Panc1 (cell line): ENCODE measurements at regions not wholly inside any gene's neighbourhood (a gene's known extent, or its start where the extent isn't known, plus 50 kb on each side); places are given as distances from the start of the nearest gene placed in this dataset.

Experiments
- ATAC-seq: fragments of 200-7000 bp; cut with Tn5 transposase; 2 replicates; pipeline ENCODE4 v1.9.1; 2020; ENCODE audit warnings: mild to moderate bottlenecking, moderate library complexity
- BruUV-seq: library from RNA; stranded (reverse); fragments of 400-500 nt; replicated peaks from 2 replicates; lab custom pipeline; 2021; lab: Mats Ljungman, UMichigan
- CTCF ChIA-PET: fragments of 300-600 bp; sonication (Branson Sonifier 250); formaldehyde crosslinking; loops from one replicate; lab custom pipeline; 2022; ENCODE audit warnings: antibody characterized with exemption; lab: Charles Lee
- POLR2A ChIA-PET: fragments of 300-600 bp; sonication (Branson Sonifier 250); formaldehyde crosslinking; loops from one replicate; lab custom pipeline; 2022; ENCODE audit warnings: antibody characterized with exemption; lab: Charles Lee
- DNase-seq: peaks from one replicate; pipeline ENCODE4 v3.0.0-alpha.2; 2010; ENCODE audit warnings: low read depth, low spot score
- H3K27ac ChIP-seq: 2 replicates; pipeline ENCODE4 v1.5.1; 2011; ENCODE audit warnings: mild to moderate bottlenecking, low read length, inconsistent platforms
- H3K27me3 ChIP-seq: fragments of 200-500 bp; sonication (Bioruptor generic); 2 replicates; pipeline ENCODE4 v1.6.0; 2014; ENCODE audit warnings: low read length, inconsistent platforms; ENCODE audit not compliant: control insufficient read depth, insufficient read depth
- H3K36me3 ChIP-seq: fragments of 200-500 bp; sonication (Bioruptor generic); 2 replicates; pipeline ENCODE4 v1.5.1; 2014; ENCODE audit warnings: inconsistent platforms, mild to moderate bottlenecking, low read length, moderate library complexity; ENCODE audit not compliant: control insufficient read depth, insufficient read depth
- H3K4me1 ChIP-seq: 2 replicates; pipeline ENCODE4 v1.5.1; 2011; ENCODE audit warnings: inconsistent platforms, mild to moderate bottlenecking, low read length, moderate library complexity; ENCODE audit not compliant: control insufficient read depth, insufficient read depth
- H3K4me3 ChIP-seq, 2 experiments: 2 replicates each; pipeline ENCODE4 v1.5.1; 2011 to 2012; ENCODE audit warnings: low read depth in 2 of 2, low read length in 2 of 2, mild to moderate bottlenecking in 2 of 2, inconsistent platforms in 1 of 2, moderate library complexity in 1 of 2
- H3K9me3 ChIP-seq: fragments of 200-500 bp; sonication (Bioruptor generic); 2 replicates; pipeline ENCODE4 v1.5.1; 2014; ENCODE audit warnings: low read depth, mild to moderate bottlenecking, inconsistent platforms, low read length, moderate library complexity; ENCODE audit not compliant: control insufficient read depth, insufficient read depth
- POLR2AphosphoS5 ChIP-seq: IDR thresholded peaks from 2 replicates; pipeline ENCODE4 v1.6.1; 2012; ENCODE audit warnings: mild to moderate bottlenecking, low read depth, low read length, moderate library complexity
- SIN3A ChIP-seq: IDR thresholded peaks from 2 replicates; pipeline ENCODE4 v1.6.1; 2012; ENCODE audit warnings: low read depth, mild to moderate bottlenecking, low read length, moderate library complexity, borderline replicate concordance; ENCODE audit not compliant: insufficient read depth
- TCF7L2 ChIP-seq: IDR thresholded peaks from 2 replicates; pipeline ENCODE4 v1.6.1; 2011; ENCODE audit warnings: mild to moderate bottlenecking, low read depth, low read length, inconsistent platforms
- in situ Hi-C: cut with HindIII; loops from 2 replicates; pipeline ENCODE4 v1.10.0; 2016; ENCODE audit warnings: low sequenced_read_pairs, low pct_unique_long_range_greater_than_20kb
- intact Hi-C: fragments of 100-400 bp; cut with micrococcal nuclease; formaldehyde crosslinking; loops from one replicate; pipeline ENCODE4 v1.10.0; 2022; ENCODE audit not compliant: unreplicated experiment
- TF ChIP-seq, protein P1 (sequence below): fragments of 450-650 bp; IDR thresholded peaks from 2 replicates; pipeline ENCODE4 v1.5.1; 2017; ENCODE audit warnings: mild to moderate bottlenecking
- TF ChIP-seq, protein P2 (sequence below), 2 experiments: IDR thresholded peaks; 2 replicates each; pipeline ENCODE4 v1.6.1; 2011 to 2012; ENCODE audit warnings: low read depth in 2 of 2, control low read depth in 1 of 2, low read length in 1 of 2, mild to moderate bottlenecking in 1 of 2, moderate library complexity in 1 of 2; ENCODE audit not compliant: insufficient read depth in 1 of 2

DNA sequence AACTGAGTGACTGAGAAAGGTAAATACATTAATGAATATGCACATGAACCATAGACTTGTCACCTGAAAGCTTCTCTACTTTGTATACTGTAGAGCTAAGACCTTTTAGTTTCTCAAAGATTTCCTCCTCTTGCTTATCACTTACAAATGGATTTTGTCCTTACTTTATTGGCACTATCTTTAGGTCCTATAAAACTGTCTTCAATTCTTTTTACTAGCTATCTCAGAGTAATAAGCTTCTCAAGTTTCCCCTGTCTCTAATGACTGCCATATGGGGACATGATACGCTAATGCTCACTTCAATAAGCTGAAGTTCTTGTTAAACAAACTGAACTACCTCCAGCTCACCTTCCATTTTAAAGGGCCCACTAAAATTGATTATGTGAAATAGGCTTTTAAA, 468.2 kb upstream of the CCDC196 start:
- TF ChIP-seq POLR2AphosphoS5, result no peak
- TF ChIP-seq SIN3A, result no peak
- TF ChIP-seq TCF7L2, result no peak
- TF ChIP-seq, protein P1, sequence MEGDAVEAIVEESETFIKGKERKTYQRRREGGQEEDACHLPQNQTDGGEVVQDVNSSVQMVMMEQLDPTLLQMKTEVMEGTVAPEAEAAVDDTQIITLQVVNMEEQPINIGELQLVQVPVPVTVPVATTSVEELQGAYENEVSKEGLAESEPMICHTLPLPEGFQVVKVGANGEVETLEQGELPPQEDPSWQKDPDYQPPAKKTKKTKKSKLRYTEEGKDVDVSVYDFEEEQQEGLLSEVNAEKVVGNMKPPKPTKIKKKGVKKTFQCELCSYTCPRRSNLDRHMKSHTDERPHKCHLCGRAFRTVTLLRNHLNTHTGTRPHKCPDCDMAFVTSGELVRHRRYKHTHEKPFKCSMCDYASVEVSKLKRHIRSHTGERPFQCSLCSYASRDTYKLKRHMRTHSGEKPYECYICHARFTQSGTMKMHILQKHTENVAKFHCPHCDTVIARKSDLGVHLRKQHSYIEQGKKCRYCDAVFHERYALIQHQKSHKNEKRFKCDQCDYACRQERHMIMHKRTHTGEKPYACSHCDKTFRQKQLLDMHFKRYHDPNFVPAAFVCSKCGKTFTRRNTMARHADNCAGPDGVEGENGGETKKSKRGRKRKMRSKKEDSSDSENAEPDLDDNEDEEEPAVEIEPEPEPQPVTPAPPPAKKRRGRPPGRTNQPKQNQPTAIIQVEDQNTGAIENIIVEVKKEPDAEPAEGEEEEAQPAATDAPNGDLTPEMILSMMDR, result no peak
- TF ChIP-seq, protein P2, sequence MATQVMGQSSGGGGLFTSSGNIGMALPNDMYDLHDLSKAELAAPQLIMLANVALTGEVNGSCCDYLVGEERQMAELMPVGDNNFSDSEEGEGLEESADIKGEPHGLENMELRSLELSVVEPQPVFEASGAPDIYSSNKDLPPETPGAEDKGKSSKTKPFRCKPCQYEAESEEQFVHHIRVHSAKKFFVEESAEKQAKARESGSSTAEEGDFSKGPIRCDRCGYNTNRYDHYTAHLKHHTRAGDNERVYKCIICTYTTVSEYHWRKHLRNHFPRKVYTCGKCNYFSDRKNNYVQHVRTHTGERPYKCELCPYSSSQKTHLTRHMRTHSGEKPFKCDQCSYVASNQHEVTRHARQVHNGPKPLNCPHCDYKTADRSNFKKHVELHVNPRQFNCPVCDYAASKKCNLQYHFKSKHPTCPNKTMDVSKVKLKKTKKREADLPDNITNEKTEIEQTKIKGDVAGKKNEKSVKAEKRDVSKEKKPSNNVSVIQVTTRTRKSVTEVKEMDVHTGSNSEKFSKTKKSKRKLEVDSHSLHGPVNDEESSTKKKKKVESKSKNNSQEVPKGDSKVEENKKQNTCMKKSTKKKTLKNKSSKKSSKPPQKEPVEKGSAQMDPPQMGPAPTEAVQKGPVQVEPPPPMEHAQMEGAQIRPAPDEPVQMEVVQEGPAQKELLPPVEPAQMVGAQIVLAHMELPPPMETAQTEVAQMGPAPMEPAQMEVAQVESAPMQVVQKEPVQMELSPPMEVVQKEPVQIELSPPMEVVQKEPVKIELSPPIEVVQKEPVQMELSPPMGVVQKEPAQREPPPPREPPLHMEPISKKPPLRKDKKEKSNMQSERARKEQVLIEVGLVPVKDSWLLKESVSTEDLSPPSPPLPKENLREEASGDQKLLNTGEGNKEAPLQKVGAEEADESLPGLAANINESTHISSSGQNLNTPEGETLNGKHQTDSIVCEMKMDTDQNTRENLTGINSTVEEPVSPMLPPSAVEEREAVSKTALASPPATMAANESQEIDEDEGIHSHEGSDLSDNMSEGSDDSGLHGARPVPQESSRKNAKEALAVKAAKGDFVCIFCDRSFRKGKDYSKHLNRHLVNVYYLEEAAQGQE (IDR thresholded peaks at IDR 0.05; ENCODE audit: insufficient read depth in 1 of 2, low read depth in 2 of 2, low read length in 1 of 2), result no peak
- Histone ChIP-seq H3K9me3 (no peaks in the 10 kb centered on the region), H3K27me3 (no peaks in the 10 kb centered on the region), H3K4me1 (no peaks in the 10 kb centered on the region), H3K4me3 (no peak overlapping the region), H3K36me3 (no peaks in the 10 kb centered on the region), H3K27ac (no peak overlapping the region)
- ATAC-seq, result no peak
- CTCF ChIA-PET, result no interaction called here
- in situ Hi-C loops (no loop called here), intact Hi-C loops (no loop called here)
- no TSS peak for BruUV-seq
- no peak for DNase-seq
- POLR2A ChIA-PET, result no interaction called here

DNA sequence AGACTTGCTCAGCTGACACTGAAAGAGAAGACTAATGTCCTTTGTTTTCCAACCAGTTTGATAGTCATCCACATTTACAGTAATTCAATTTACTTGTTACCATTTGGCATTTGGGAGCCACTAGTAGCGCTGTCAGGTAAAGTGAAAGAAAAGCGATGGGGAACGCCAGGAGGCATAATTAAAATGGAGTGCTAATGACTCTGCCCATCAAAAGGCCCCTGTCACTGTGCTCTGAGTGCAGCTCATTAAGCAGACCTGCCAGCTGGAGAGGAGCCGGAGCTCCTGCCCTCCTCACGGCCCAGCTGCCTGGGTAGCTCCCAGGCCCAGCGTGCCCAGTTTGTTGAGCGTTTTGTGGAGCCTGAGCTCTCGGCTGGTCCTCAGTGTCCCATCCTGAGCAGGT, 463.6 kb upstream of the CCDC196 start:
- POLR2A ChIA-PET, result interaction anchor here (0.5 kb wide), 1 partner anchor 33 kb away, joined by 7 read pairs; no protein-coding TSS in a partner anchor
- DNase-seq, result no peak
- Histone ChIP-seq H3K27me3 (no peaks in the 10 kb centered on the region), H3K36me3 (no peaks in the 10 kb centered on the region), H3K9me3 (no peaks in the 10 kb centered on the region), H3K4me3 (no peak overlapping the region), H3K27ac (no peak overlapping the region), H3K4me1 (no peaks in the 10 kb centered on the region)
- intact Hi-C loops, result no loop called here
- TF ChIP-seq POLR2AphosphoS5 (no peak), SIN3A (no peak), TCF7L2 (no peak)
- TF ChIP-seq, protein P2 (IDR thresholded peaks at IDR 0.05; ENCODE audit: insufficient read depth in 1 of 2, low read depth in 2 of 2, low read length in 1 of 2), result no peak
- TF ChIP-seq, protein P1, result no peak
- BruUV-seq, result no TSS peak
- ATAC-seq, result no peak
- in situ Hi-C loops, result no loop called here
- CTCF ChIA-PET, result no interaction called here
